GM12878 (cell line): ENCODE measurements at regions not wholly inside any gene's neighbourhood (a gene's known extent, or its start where the extent isn't known, plus 50 kb on each side); places are given as distances from the start of the nearest gene placed in this dataset.

Source experiments
- ATAC-seq: fragments of 200-7000 bp; cut with Tn5 transposase; 3 replicates; pipeline ENCODE4 v1.9.1; 2020; ENCODE audit warnings: mild to moderate bottlenecking, moderate library complexity
- BruUV-seq: library from RNA; stranded (reverse); fragments of 400-500 nt; replicated peaks from 2 replicates; lab custom pipeline; 2021; lab: Mats Ljungman, UMichigan
- CTCF ChIA-PET: fragments of 300-600 bp; sonication (Branson Sonifier 250); formaldehyde crosslinking; extraction: SDS; loops from one replicate; lab custom pipeline; 2021; ENCODE audit warnings: inconsistent platforms; lab: Yijun Ruan, JAX
- POLR2A ChIA-PET: fragments of 350-600 bp; formaldehyde crosslinking; extraction: SDS; loops from one replicate; lab custom pipeline; 2021; ENCODE audit warnings: inconsistent platforms; lab: Charles Lee
- RAD21 ChIA-PET: fragments of 300-600 bp; sonication (Branson Sonifier 250); formaldehyde crosslinking; loops from one replicate; lab custom pipeline; 2023; ENCODE audit warnings: antibody characterized with exemption; ENCODE audit not compliant: unreplicated experiment; lab: Charles Lee
- SMC1A ChIA-PET: fragments of 300-600 bp; sonication (Branson Sonifier 250); formaldehyde crosslinking; loops from one replicate; lab custom pipeline; 2023; ENCODE audit not compliant: unreplicated experiment, uncharacterized antibody; lab: Charles Lee
- DNase-seq: peaks from one replicate; pipeline ENCODE4 v3.0.0-alpha.2; 2011; ENCODE audit warnings: low read depth, low spot score
- FAIRE-seq: peaks from 3 replicates; lab custom pipeline; 2011; peaks lifted over from hg19 to GRCh38; lab: Jason Lieb, UNC
- H2AFZ ChIP-seq: 2 replicates; pipeline ENCODE4 v1.6.0; 2011; ENCODE audit warnings: low read depth, low read length, control low read depth; ENCODE audit not compliant: control insufficient read depth
- H3K27ac ChIP-seq: 2 replicates; pipeline ENCODE4 v1.5.1; 2011; ENCODE audit warnings: control low read depth; ENCODE audit not compliant: control insufficient read depth, insufficient read depth
- H3K27me3 ChIP-seq, 2 experiments: replicated peaks in 1 of 2; 2 replicates each; pipeline versions ENCODE4 v1.6.0 to v1.6.1; 2011; ENCODE audit warnings: low read length in 1 of 2; ENCODE audit not compliant: control insufficient read depth in 2 of 2, insufficient read depth in 2 of 2
- H3K36me3 ChIP-seq, 2 experiments: 2 replicates each; pipeline ENCODE4 v1.5.1; 2011; ENCODE audit warnings: low read length in 1 of 2; ENCODE audit not compliant: control insufficient read depth in 2 of 2, insufficient read depth in 2 of 2
- H3K4me1 ChIP-seq: 2 replicates; pipeline ENCODE4 v1.6.1; 2011; ENCODE audit warnings: mild to moderate bottlenecking, low read length, moderate library complexity, mixed read lengths; ENCODE audit not compliant: control insufficient read depth, insufficient read depth
- H3K4me2 ChIP-seq: 2 replicates; pipeline ENCODE4 v1.6.0; 2011; ENCODE audit warnings: control low read depth; ENCODE audit not compliant: control insufficient read depth, insufficient read depth
- H3K4me3 ChIP-seq: fragments of 200-600 bp; sonication (generic); 2 replicates; pipeline ENCODE4 v1.5.1; 2016
- H3K79me2 ChIP-seq: 2 replicates; pipeline ENCODE4 v1.6.0; 2011; ENCODE audit warnings: low read length; ENCODE audit not compliant: control insufficient read depth, insufficient read depth
- H3K9ac ChIP-seq: 2 replicates; pipeline ENCODE4 v1.8.0; 2011; ENCODE audit warnings: low read length, control low read depth, mixed read lengths; ENCODE audit not compliant: control insufficient read depth, insufficient read depth
- H3K9me3 ChIP-seq: replicated peaks from 3 replicates; pipeline ENCODE4 v1.5.1; 2011; ENCODE audit warnings: mild to moderate bottlenecking, low read length; ENCODE audit not compliant: control insufficient read depth, insufficient read depth
- H4K20me1 ChIP-seq: 2 replicates; pipeline ENCODE4 v1.6.0; 2011; ENCODE audit not compliant: control insufficient read depth, insufficient read depth
- BRCA1 ChIP-seq: IDR thresholded peaks from 2 replicates; pipeline ENCODE4 v1.6.1; 2011; ENCODE audit warnings: low read depth, low read length, improper control_type of control experiment
- CREB1 ChIP-seq: IDR thresholded peaks from 2 replicates; pipeline ENCODE4 v1.6.1; 2012; ENCODE audit warnings: low read depth, mild to moderate bottlenecking, inconsistent platforms
- EED ChIP-seq: sonication (generic); IDR thresholded peaks from 2 replicates; pipeline ENCODE4 v1.6.1; 2016; ENCODE audit warnings: antibody characterized with exemption, low read depth
- HCFC1 ChIP-seq: fragments of 150-350 bp; IDR thresholded peaks from 2 replicates; pipeline ENCODE4 v1.6.1; 2014; ENCODE audit warnings: low read length
- PAX5 ChIP-seq: IDR thresholded peaks from 2 replicates; pipeline ENCODE4 v1.6.1; 2011; ENCODE audit warnings: low read depth, low read length, borderline replicate concordance
- RAD51 ChIP-seq: fragments of 450-650 bp; IDR thresholded peaks from 2 replicates; pipeline ENCODE4 v1.6.1; 2016; ENCODE audit warnings: moderate library complexity, mild to moderate bottlenecking, inconsistent platforms
- TAF1 ChIP-seq: IDR thresholded peaks from 2 replicates; pipeline ENCODE4 v1.6.1; 2011; ENCODE audit warnings: mild to moderate bottlenecking, low read depth, low read length, borderline replicate concordance
- WGBS: methylation state at CpG from one replicate; pipeline ENCODE4 v1.1.6; 2016; ENCODE audit warnings: low lambda C conversion rate; ENCODE audit not compliant: insufficient replicate concordance, insufficient coverage; ENCODE audit errors: missing lambda C conversion rate; 5-methylcytosine and 5-hydroxymethylcytosine counted together
- in situ Hi-C: fragments of 300-500 bp; cut with MboI; formaldehyde crosslinking; loops from 9 replicates; pipeline ENCODE4 v1.14.3; 2018; ENCODE audit warnings: mixed read lengths
- intact Hi-C: fragments of 100-400 bp; cut with micrococcal nuclease; formaldehyde crosslinking; loops from one replicate; pipeline ENCODE4 v1.14.2; 2022; ENCODE audit not compliant: unreplicated experiment
- TF ChIP-seq, protein P1 (sequence below): IDR thresholded peaks from 2 replicates; pipeline ENCODE4 v1.6.1; 2011; ENCODE audit warnings: borderline replicate concordance, low read depth, mild to moderate bottlenecking, moderate library complexity, low read length; ENCODE audit not compliant: insufficient read depth, poor library complexity, severe bottlenecking
- TF ChIP-seq, protein P2 (sequence below): fragments of 450-650 bp; IDR thresholded peaks from 2 replicates; pipeline ENCODE4 v1.6.1; 2017; ENCODE audit warnings: mild to moderate bottlenecking, low read depth, inconsistent platforms; ENCODE audit not compliant: poor library complexity, severe bottlenecking
- TF ChIP-seq, protein P3 (sequence below): IDR thresholded peaks from 2 replicates; pipeline ENCODE4 v1.6.1; 2011; ENCODE audit warnings: borderline replicate concordance, low read depth, mild to moderate bottlenecking, moderate library complexity, mixed read lengths, low read length; ENCODE audit not compliant: insufficient read depth; ENCODE audit errors: extremely low read length

DNA sequence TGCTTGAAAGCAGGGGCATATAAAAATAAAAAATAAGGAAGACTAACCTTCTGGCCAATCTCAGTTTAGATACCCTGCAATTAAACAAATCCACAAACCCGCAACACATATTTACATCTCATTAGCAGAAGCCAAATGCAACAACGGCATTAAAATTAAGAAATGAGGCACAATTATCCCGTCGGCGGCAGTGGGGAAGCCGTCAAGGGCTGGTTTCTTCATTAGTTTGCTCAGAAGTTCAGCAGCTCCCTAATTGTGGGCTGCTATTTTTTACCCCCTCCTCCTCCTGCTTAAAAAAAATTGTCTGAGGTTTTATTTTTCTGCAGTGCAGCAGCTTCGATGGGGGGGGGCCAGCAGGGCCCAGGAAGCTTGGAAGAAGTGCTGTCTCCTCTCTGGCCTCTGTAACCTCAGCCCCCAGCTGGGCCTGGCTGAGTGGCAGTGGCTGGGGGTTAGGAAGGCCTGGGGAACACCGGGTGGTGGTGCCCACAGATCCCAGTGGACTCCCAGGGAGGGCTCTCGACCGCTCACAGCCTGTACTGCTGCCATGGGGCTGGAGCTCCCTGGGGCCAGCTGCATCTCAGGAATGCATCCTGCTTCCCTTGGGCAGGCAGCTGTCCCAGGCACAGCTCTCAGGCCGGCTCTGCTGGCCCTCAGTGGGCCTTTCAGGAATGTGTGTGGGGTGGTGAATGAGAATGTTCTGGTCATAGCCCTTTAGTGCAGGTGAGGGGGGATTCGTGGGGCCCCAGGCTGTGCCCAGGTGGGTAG, 148.7 kb upstream of the B3GAT1 start (continued):
- TF ChIP-seq, protein P1, sequence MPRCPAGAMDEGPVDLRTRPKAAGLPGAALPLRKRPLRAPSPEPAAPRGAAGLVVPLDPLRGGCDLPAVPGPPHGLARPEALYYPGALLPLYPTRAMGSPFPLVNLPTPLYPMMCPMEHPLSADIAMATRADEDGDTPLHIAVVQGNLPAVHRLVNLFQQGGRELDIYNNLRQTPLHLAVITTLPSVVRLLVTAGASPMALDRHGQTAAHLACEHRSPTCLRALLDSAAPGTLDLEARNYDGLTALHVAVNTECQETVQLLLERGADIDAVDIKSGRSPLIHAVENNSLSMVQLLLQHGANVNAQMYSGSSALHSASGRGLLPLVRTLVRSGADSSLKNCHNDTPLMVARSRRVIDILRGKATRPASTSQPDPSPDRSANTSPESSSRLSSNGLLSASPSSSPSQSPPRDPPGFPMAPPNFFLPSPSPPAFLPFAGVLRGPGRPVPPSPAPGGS, result no peak
- TF ChIP-seq EED, result no peak
- TF ChIP-seq, protein P2, sequence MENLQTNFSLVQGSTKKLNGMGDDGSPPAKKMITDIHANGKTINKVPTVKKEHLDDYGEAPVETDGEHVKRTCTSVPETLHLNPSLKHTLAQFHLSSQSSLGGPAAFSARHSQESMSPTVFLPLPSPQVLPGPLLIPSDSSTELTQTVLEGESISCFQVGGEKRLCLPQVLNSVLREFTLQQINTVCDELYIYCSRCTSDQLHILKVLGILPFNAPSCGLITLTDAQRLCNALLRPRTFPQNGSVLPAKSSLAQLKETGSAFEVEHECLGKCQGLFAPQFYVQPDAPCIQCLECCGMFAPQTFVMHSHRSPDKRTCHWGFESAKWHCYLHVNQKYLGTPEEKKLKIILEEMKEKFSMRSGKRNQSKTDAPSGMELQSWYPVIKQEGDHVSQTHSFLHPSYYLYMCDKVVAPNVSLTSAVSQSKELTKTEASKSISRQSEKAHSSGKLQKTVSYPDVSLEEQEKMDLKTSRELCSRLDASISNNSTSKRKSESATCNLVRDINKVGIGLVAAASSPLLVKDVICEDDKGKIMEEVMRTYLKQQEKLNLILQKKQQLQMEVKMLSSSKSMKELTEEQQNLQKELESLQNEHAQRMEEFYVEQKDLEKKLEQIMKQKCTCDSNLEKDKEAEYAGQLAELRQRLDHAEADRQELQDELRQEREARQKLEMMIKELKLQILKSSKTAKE, result no peak
- TF ChIP-seq PAX5, result no peak
- TF ChIP-seq, all 136 proteins: peak for 0

DNA sequence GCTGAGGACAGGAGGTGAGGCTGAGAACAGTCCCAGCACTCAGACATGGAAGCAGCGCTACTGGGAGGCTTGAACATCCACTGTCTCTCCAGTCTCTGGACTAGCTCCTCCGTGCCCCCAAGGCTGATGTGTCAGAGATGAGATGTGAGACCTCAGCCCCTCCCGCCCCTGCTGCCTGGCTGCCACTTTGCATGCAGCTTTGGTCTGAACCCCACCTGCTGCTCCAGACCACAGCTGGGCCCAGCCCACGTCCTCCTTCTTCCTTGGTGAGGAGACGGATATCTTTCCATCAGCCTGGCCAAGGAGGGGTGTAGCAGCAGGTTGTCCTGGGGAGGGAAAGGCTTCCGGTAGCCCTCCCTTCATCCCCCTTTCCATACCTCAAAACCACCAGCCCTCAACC, 148.0 kb upstream of the B3GAT1 start:
- CTCF ChIA-PET, result no interaction called here
- no TSS peak for BruUV-seq

More for the DNA sequence above, 148.0 kb upstream of the B3GAT1 start:
- Histone ChIP-seq H3K4me2 (no peak overlapping the region), H3K27ac (no peak overlapping the region), H3K27me3 (peaks cover 0 to 2% of the 10 kb centered on the region in 2 experiments; a peak in 2 of 4 replicates), H3K36me3 (no peaks in the 10 kb centered on the region), H2AFZ (no peak overlapping the region), H3K4me3 (no peak overlapping the region), H3K79me2 (no peaks in the 10 kb centered on the region), H3K4me1 (no peaks in the 10 kb centered on the region), H3K9me3 (no peaks in the 10 kb centered on the region), H4K20me1 (no peaks in the 10 kb centered on the region), H3K9ac (no peak overlapping the region)
- TF ChIP-seq, protein P3, sequence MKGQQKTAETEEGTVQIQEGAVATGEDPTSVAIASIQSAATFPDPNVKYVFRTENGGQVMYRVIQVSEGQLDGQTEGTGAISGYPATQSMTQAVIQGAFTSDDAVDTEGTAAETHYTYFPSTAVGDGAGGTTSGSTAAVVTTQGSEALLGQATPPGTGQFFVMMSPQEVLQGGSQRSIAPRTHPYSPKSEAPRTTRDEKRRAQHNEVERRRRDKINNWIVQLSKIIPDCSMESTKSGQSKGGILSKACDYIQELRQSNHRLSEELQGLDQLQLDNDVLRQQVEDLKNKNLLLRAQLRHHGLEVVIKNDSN, result no peak
- no peak for TF ChIP-seq BRCA1
- TF ChIP-seq RAD51, result no peak
- TF ChIP-seq CREB1, result no peak
- TF ChIP-seq HCFC1, result no peak
- no peak for TF ChIP-seq TAF1
- ChIA-PET POLR2A (no interaction called here), RAD21 (no interaction called here), SMC1A (no interaction called here)
- ATAC-seq (no peak), DNase-seq (no peak), FAIRE-seq (no peak)
- in situ Hi-C loops (no loop called here), intact Hi-C loops (no loop called here)
- 10% methylated on average over 6 of the region's 6 CpGs for WGBS
